Activated B cell treated with CpG ODN at 0.5 μM for 24 hours (primary cell): ENCODE measurements at regions not wholly inside any gene's neighbourhood (a gene's known extent, or its start where the extent isn't known, plus 50 kb on each side); places are given as distances from the start of the nearest gene placed in this dataset.
"Not testable (repeated sequence)": the region's sequence is repeated elsewhere in the genome, so short reads cannot be mapped to it uniquely, and the experiment has no call there.

Experiments
- ATAC-seq: fragments of 200-7000 bp; cut with Tn5 transposase; one replicate; pipeline ENCODE4 v1.10.0; 2021; ENCODE audit warnings: low read depth, mild to moderate bottlenecking, moderate library complexity
- CTCF ChIA-PET: fragments of 350-600 bp; sonication (Branson Sonifier 250); formaldehyde crosslinking; loops from one replicate; lab custom pipeline; 2021; ENCODE audit warnings: antibody characterized with exemption; lab: Charles Lee
- POLR2A ChIA-PET: fragments of 350-600 bp; sonication (Branson Sonifier 250); formaldehyde crosslinking; loops from one replicate; lab custom pipeline; 2021; ENCODE audit warnings: antibody characterized with exemption; lab: Charles Lee
- DNase-seq: peaks from one replicate; pipeline ENCODE4 v3.0.0; 2022
- H3K27ac Mint-ChIP-seq: one replicate; pipeline ENCODE4 v1.8.0; 2020; ENCODE audit warnings: mixed read lengths
- H3K27me3 Mint-ChIP-seq: one replicate; pipeline ENCODE4 v1.8.0; 2021; ENCODE audit warnings: mixed read lengths
- H3K36me3 Mint-ChIP-seq: one replicate; pipeline ENCODE4 v1.8.0; 2021; ENCODE audit warnings: low read depth, mixed read lengths
- H3K4me1 Mint-ChIP-seq: one replicate; pipeline ENCODE4 v1.8.0; 2021; ENCODE audit warnings: mixed read lengths
- H3K4me3 Mint-ChIP-seq: one replicate; pipeline ENCODE4 v1.8.0; 2020; ENCODE audit warnings: mild to moderate bottlenecking, mixed read lengths
- H3K9me3 Mint-ChIP-seq: one replicate; pipeline ENCODE4 v1.8.0; 2020; ENCODE audit warnings: mixed read lengths
- intact Hi-C: fragments of 100-400 bp; cut with micrococcal nuclease; formaldehyde crosslinking; loops from one replicate; pipeline ENCODE4 v1.15.1; 2024
- TF ChIP-seq, protein P1 (sequence below): fragments of 200-600 bp; IDR thresholded peaks from one replicate; pipeline ENCODE4 v1.8.0; 2022; ENCODE audit warnings: antibody characterized with exemption, mild to moderate bottlenecking

DNA sequence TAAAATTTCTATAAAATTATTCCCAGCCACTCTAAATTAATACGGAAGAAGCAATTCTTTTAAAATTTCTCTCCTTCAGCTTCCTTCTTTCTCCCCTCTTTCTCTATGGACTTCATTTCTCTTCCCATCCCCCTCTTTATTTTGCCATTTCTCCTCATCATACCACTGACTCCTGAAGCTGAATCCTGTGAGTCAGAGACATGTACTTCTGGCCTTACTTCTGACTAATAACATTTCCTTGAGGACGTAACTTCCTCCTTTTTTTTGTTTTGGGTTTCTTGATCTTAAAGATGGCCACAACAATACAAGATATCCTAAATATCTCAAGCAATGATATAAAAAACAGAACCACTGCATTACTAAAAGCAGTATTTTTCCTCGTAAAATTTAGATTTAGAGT is 63.6 kb upstream of the DENND1B start:
- H3K4me3 Mint-ChIP-seq = no peak overlapping the region
- peak overlapping the region; percentile 2 for H3K27ac Mint-ChIP-seq
- TF ChIP-seq, protein P1, sequence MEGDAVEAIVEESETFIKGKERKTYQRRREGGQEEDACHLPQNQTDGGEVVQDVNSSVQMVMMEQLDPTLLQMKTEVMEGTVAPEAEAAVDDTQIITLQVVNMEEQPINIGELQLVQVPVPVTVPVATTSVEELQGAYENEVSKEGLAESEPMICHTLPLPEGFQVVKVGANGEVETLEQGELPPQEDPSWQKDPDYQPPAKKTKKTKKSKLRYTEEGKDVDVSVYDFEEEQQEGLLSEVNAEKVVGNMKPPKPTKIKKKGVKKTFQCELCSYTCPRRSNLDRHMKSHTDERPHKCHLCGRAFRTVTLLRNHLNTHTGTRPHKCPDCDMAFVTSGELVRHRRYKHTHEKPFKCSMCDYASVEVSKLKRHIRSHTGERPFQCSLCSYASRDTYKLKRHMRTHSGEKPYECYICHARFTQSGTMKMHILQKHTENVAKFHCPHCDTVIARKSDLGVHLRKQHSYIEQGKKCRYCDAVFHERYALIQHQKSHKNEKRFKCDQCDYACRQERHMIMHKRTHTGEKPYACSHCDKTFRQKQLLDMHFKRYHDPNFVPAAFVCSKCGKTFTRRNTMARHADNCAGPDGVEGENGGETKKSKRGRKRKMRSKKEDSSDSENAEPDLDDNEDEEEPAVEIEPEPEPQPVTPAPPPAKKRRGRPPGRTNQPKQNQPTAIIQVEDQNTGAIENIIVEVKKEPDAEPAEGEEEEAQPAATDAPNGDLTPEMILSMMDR = no peak
- H3K4me1 Mint-ChIP-seq = peaks cover 7% of the 10 kb centered on the region
- ChIA-PET CTCF (no interaction called here), POLR2A (interaction anchor here (0.7 kb wide), 1 partner anchor 1566 kb away, joined by 3 read pairs; no protein-coding TSS in a partner anchor)
- H3K27me3 Mint-ChIP-seq = no peaks in the 10 kb centered on the region
- ATAC-seq (peak; percentile 56), DNase-seq (no peak)
- no peaks in the 10 kb centered on the region for H3K36me3 Mint-ChIP-seq
- intact Hi-C loops = loop anchor here (5.0 kb wide), 1 partner anchor 62 kb away; the partner anchor contains the start of gene DENND1B
- H3K9me3 Mint-ChIP-seq = peaks cover 2% of the 10 kb centered on the region

DNA sequence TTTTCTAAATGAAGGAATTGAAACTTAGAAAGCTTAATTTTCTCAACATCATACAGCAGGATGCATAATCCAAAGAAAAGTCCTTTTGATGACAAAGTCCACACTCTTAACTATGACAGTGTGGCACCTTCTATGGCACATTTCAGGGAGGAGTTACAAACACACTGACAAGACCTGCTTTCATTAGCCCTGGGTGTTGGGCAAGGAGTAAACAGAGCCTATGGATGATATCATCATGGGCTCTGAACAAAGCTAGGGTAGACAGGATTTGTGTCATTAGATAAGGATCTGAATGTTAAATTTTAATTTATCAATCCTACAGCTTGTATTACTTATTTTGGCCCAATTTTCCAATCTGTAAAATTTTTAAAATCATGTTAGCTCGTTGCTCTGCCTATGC is 62.6 kb upstream of the DENND1B start:
- H3K9me3 Mint-ChIP-seq = peaks cover 2% of the 10 kb centered on the region
- H3K36me3 Mint-ChIP-seq = no peaks in the 10 kb centered on the region
- TF ChIP-seq, protein P1 = no peak
- no peak overlapping the region for H3K4me3 Mint-ChIP-seq
- peaks cover 7% of the 10 kb centered on the region for H3K4me1 Mint-ChIP-seq
- no peak for DNase-seq
- ATAC-seq = no peak
- intact Hi-C loops = loop anchor here (5.0 kb wide), 1 partner anchor 61 kb away; the partner anchor contains the start of gene DENND1B
- CTCF ChIA-PET = no interaction called here
- H3K27me3 Mint-ChIP-seq = no peaks in the 10 kb centered on the region
- POLR2A ChIA-PET = no interaction called here
- H3K27ac Mint-ChIP-seq = no peak overlapping the region

DNA sequence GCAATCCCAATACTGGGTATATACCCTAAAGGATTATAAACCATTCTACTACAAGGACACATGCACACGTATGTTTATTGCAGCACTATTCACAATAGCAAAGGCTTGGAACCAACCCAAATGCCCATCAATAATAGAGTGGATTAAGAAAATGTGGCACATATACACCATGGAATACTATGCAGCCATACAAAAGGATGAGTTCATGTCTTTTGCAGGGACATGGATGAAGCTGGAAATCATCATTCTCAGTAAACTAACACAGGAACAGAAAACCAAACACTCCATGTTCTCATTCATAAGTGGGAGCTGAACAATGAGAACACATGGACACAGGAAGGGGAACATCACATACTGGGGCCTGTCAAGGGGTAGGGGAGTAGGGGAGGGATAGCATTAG is 61.1 kb upstream of the DENND1B start:
- H3K4me1 Mint-ChIP-seq, DNase-seq, CTCF ChIA-PET, H3K27ac Mint-ChIP-seq, H3K36me3 Mint-ChIP-seq, H3K9me3 Mint-ChIP-seq, ATAC-seq, POLR2A ChIA-PET, H3K27me3 Mint-ChIP-seq, H3K4me3 Mint-ChIP-seq: not testable (repeated sequence)
- intact Hi-C loops = loop anchor here (5.0 kb wide), 1 partner anchor 59 kb away; the partner anchor contains the start of gene DENND1B

DNA sequence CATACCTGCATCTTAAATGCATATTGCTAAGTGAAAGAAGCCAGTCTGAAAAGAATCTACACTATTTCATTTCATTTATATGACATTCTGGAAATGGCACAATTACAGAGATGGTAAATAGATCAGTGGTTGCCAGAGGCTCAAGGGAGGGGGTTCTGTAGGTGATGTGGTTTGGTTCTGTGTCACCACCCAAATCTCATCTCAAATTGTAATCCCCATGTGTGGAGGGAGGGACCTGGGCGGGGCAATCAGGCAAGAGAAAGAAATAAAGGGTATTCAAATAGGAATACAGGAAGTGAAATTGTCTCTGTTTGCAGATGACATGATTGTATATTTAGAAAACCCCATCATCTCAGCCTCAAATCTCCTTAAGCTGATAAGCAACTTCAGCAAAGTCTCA is 53.7 kb upstream of the DENND1B start:
- H3K27ac Mint-ChIP-seq, POLR2A ChIA-PET, DNase-seq, H3K4me1 Mint-ChIP-seq, H3K36me3 Mint-ChIP-seq, H3K4me3 Mint-ChIP-seq, CTCF ChIA-PET, intact Hi-C loops, H3K9me3 Mint-ChIP-seq, H3K27me3 Mint-ChIP-seq: not testable (repeated sequence)
- peak; percentile 42 for ATAC-seq

DNA sequence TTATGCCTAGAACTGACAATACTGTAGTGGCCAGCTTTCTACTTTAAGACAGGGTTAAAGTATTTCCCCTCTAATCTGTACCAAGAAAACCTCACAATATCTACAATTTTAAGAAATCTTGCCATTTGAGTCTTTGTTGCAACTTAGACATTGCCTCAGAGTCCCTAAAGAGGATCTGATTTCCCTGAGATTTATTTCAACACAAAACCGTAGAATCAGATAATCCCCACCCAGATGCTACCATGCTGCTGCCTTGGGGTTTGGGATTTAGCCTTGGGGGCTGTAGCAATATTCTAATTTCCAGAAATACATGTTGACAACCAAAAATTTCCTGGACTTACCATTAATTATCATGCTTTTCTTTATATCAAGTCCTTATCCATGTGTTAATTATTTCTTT is 50.3 kb upstream of the DENND1B start:
- no peak for DNase-seq
- no peak overlapping the region for H3K27ac Mint-ChIP-seq
- ATAC-seq = no peak
- peaks cover 8% of the 10 kb centered on the region for H3K4me1 Mint-ChIP-seq
- no peak overlapping the region for H3K4me3 Mint-ChIP-seq
- no peaks in the 10 kb centered on the region for H3K36me3 Mint-ChIP-seq
- H3K9me3 Mint-ChIP-seq = peaks cover 1% of the 10 kb centered on the region
- CTCF ChIA-PET = no interaction called here
- POLR2A ChIA-PET = no interaction called here
- TF ChIP-seq, protein P1 = no peak
- no peaks in the 10 kb centered on the region for H3K27me3 Mint-ChIP-seq
- intact Hi-C loops = no loop called here
